LNCAP (cell line): ENCODE measurements at regions not wholly inside any gene's neighbourhood (a gene's known extent, or its start where the extent isn't known, plus 50 kb on each side); places are given as distances from the start of the nearest gene placed in this dataset.

Experiments
- TF ChIP-seq, protein P1 (sequence below): fragments of 450-650 bp; IDR thresholded peaks from 2 replicates; pipeline ENCODE4 v1.5.1; 2017; ENCODE audit warnings: mild to moderate bottlenecking

GRCh38 chr1:2908081-2908480 is 106.6 kb upstream of the TTC34 start:
- TF ChIP-seq, protein P1, sequence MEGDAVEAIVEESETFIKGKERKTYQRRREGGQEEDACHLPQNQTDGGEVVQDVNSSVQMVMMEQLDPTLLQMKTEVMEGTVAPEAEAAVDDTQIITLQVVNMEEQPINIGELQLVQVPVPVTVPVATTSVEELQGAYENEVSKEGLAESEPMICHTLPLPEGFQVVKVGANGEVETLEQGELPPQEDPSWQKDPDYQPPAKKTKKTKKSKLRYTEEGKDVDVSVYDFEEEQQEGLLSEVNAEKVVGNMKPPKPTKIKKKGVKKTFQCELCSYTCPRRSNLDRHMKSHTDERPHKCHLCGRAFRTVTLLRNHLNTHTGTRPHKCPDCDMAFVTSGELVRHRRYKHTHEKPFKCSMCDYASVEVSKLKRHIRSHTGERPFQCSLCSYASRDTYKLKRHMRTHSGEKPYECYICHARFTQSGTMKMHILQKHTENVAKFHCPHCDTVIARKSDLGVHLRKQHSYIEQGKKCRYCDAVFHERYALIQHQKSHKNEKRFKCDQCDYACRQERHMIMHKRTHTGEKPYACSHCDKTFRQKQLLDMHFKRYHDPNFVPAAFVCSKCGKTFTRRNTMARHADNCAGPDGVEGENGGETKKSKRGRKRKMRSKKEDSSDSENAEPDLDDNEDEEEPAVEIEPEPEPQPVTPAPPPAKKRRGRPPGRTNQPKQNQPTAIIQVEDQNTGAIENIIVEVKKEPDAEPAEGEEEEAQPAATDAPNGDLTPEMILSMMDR = no peak

GRCh38 chr1:2908561-2908960 is 107.1 kb upstream of the TTC34 start:
- TF ChIP-seq, protein P1 = no peak

DNA sequence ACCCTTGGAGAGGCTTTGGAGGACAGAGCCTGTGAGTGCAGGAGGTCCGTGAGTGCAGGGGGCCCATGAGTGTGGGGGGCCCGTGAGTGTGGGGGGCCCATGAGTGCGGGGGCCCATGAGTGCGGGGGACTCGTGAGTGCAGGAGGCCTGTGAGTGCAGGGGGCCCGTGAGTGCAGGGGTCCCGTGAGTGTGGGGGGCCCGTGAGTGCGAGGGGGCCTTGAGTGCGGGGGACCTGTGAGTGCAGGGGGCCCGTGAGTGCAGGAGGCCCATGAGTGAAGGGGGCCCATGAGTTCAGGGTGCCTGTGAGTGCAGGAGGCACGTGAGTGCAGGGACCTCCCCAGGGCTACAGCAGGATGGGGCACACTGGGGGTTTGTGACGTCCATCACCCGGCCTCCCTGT is 108.3 kb upstream of the TTC34 start:
- TF ChIP-seq, protein P1 = no peak

- TF ChIP-seq, protein P1 = no peak
Measured at GRCh38 chr1:2910211-2910610, 108.7 kb upstream of the TTC34 start.

GRCh38 chr1:2911421-2912178 is 109.7 kb upstream of the ACTRT2 start:
- TF ChIP-seq, protein P1 = no peak

DNA sequence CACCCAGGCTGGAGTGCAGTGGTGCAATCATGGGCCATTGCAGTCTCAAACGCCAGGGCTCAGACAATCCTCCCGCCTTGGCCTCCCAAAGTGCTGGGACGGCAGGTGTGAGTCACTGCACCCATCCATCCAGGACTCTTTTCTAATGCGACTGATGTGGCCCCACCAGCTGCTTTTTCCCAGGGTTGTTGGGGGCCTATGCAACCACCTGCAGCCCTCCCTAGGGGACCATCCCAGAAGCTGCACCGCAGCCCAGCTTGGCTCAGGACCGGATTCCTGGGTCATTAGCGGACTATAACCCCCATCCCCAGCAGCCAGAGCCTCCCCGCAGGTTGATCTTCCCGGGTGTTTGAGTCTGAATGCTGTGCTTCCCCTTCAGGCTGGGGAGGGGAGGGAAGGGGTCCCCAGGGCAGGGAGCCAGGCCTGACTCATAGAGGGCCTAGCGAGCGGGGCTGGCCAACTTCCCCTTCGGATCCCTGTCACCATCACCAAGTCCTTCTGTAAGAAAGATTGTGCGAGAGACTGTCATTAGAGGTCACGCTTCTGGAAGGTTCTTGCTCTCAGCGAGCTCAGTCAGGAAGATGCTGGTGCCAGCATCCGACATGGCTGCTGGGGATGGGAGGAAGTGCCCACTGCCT is 108.7 kb upstream of the ACTRT2 start:
- TF ChIP-seq, protein P1 = no peak

GRCh38 chr1:2913091-2913490 is 108.2 kb upstream of the ACTRT2 start:
- TF ChIP-seq, protein P1 = no peak
